Adrenal gland (tissue), 9 donors: ENCODE measurements at regions not wholly inside any gene's neighbourhood (a gene's known extent, or its start where the extent isn't known, plus 50 kb on each side); places are given as distances from the start of the nearest gene placed in this dataset.
A peak's percentile ranks its signal among the peaks of the same experiment; 100 is the strongest.

Experiments used
- DNase-seq, 7 donors: peaks; one replicate each; pipeline ENCODE4 v3.0.0-alpha.2; 2019 to 2020
- H3K27ac ChIP-seq, 5 donors: fragments of 200-600 bp; sonication (generic) in 4 of 5; 1 replicate in 3 of 5; 2 replicates in 2 of 5; pipeline versions ENCODE4 v1.5.1 to v1.8.0; 2016 to 2020; ENCODE audit warnings: mild to moderate bottlenecking in 1 of 5
- H3K27me3 ChIP-seq: fragments of 200-600 bp; 2 replicates; pipeline ENCODE4 v1.8.0; 2021
- H3K36me3 ChIP-seq, 2 donors: fragments of 200-600 bp; replicated peaks in 1 of 2; 1 replicate in 1 of 2; 2 replicates in 1 of 2; pipeline versions ENCODE4 v1.5.1 to v1.8.0; 2018 to 2022
- H3K4me1 ChIP-seq, 2 donors: fragments of 200-600 bp; replicated peaks in 1 of 2; 1 replicate in 1 of 2; 2 replicates in 1 of 2; pipeline versions ENCODE4 v1.5.1 to v1.8.0; 2018 to 2021
- H3K4me3 ChIP-seq, 4 donors: fragments of 200-600 bp; sonication (generic) in 3 of 4; one replicate each; pipeline ENCODE4 v1.5.1; 2016 to 2018
- H3K9me3 ChIP-seq, 3 donors: fragments of 200-600 bp; sonication (generic) in 1 of 3; replicated peaks in 1 of 3; 1 replicate in 2 of 3; 2 replicates in 1 of 3; pipeline versions ENCODE4 v1.5.1 to v1.8.0; 2016 to 2021
- CTCF ChIP-seq, 6 experiments: fragments of 450-650 bp in 4 of 6; fragments of 200-600 bp in 2 of 6; sonication (generic) in 1 of 6; IDR thresholded peaks; 1 replicate in 5 of 6; 2 replicates in 1 of 6; pipeline versions ENCODE4 v1.5.1 to v1.8.0; 2016 to 2021; ENCODE audit warnings: antibody characterized with exemption in 6 of 6, mild to moderate bottlenecking in 2 of 6, moderate library complexity in 1 of 6
- POLR2A ChIP-seq, 2 donors: fragments of 450-650 bp; IDR thresholded peaks; one replicate each; pipeline ENCODE4 v1.6.1; 2017; ENCODE audit warnings: antibody characterized with exemption in 2 of 2, mild to moderate bottlenecking in 2 of 2, moderate library complexity in 1 of 2
- WGBS, 4 donors: extraction: QIAGEN DNeasy Blood & Tissue Kit in 2 of 4; methylation state at CpG; one replicate each; pipeline versions ENCODE4 v1.1.5 to v1.1.7; 2013 to 2017; 5-methylcytosine and 5-hydroxymethylcytosine counted together
- intact Hi-C, 2 donors: fragments of 100-400 bp; cut with DNase I; formaldehyde crosslinking; loops; one replicate each; pipeline versions ENCODE4 v1.14.1 to v1.15.0; 2022 to 2023
- donor health status: healthy with polysubstance abuse.
- donor health status: Bipolar disorder and iron deficiency.
- donor health status: DM: yes; HTN: yes; CAD: no.
- donor health status: DM: no; HTN: no; CAD: no.
- donor health status: DM: no; HTN: no; CAD: no.

- Histone ChIP-seq H3K27me3 (no peaks in the 10 kb centered on the region), H3K36me3 (no peaks in the 10 kb centered on the region), H3K27ac (no peak overlapping the region), H3K9me3 (no peaks in the 10 kb centered on the region), H3K4me3 (no peak overlapping the region), H3K4me1 (peaks cover 0 to 16% of the 10 kb centered on the region in 2 donors)
- intact Hi-C loops: loop anchor here (5.0 to 10.0 kb wide), 2 partner anchors 105 to 112 kb away; no protein-coding TSS in a partner anchor
- TF ChIP-seq CTCF (IDR thresholded peaks at IDR 0.05): no peak
- TF ChIP-seq POLR2A (IDR thresholded peaks at IDR 0.05): no peak
- peak in 2 of 7 donors; percentile 20 to 53 for DNase-seq
- 63 to 70% (median 67%) methylated on average over 10 to 11 of the region's 11 CpGs for WGBS, 4 donors
Measured at GRCh38 chr2:15749460-15750432, 158.1 kb downstream of the DDX1 start.

GRCh38 chr2:15750433-15750814, 158.8 kb downstream of the DDX1 start:
- H3K27ac ChIP-seq: no peak overlapping the region
- H3K4me3 ChIP-seq: no peak overlapping the region
- intact Hi-C loops: no loop called here
- H3K36me3 ChIP-seq: no peaks in the 10 kb centered on the region
- no peaks in the 10 kb centered on the region for H3K27me3 ChIP-seq
- H3K4me1 ChIP-seq: peaks cover 0 to 15% of the 10 kb centered on the region in 2 donors
- TF ChIP-seq CTCF (IDR thresholded peaks at IDR 0.05) (no peak), POLR2A (IDR thresholded peaks at IDR 0.05) (no peak)
- no peak for DNase-seq
- H3K9me3 ChIP-seq: no peaks in the 10 kb centered on the region
- WGBS, 4 donors: 60 to 81% (median 77%) methylated on average over 3 of the region's 3 CpGs

GRCh38 chr2:15750822-15751329, 159.2 kb downstream of the DDX1 start:
- peak in 1 of 7 donors; percentile 43 for DNase-seq
- Histone ChIP-seq H3K4me1 (peaks cover 0 to 10% of the 10 kb centered on the region in 2 donors), H3K27ac (no peak overlapping the region), H3K4me3 (no peak overlapping the region), H3K9me3 (no peaks in the 10 kb centered on the region), H3K27me3 (no peaks in the 10 kb centered on the region), H3K36me3 (no peaks in the 10 kb centered on the region)
- WGBS, 4 donors: 79 to 93% (median 88%) methylated on average over 1 to 3 of the region's 3 CpGs
- TF ChIP-seq POLR2A (IDR thresholded peaks at IDR 0.05) (no peak), CTCF (IDR thresholded peaks at IDR 0.05) (no peak)
- intact Hi-C loops: no loop called here

GRCh38 chr2:15751477-15751876, 159.8 kb downstream of the DDX1 start:
- 83 to 91% (median 86%) methylated on average over 2 of the region's 2 CpGs for WGBS, 4 donors
- H3K9me3 ChIP-seq: no peaks in the 10 kb centered on the region

More at GRCh38 chr2:15751477-15751876, 159.8 kb downstream of the DDX1 start:
- Histone ChIP-seq H3K27ac (no peak overlapping the region), H3K27me3 (no peaks in the 10 kb centered on the region), H3K4me3 (no peak overlapping the region), H3K4me1 (peaks cover 0 to 10% of the 10 kb centered on the region in 2 donors), H3K36me3 (no peaks in the 10 kb centered on the region)
- TF ChIP-seq CTCF (IDR thresholded peaks at IDR 0.05) (no peak), POLR2A (IDR thresholded peaks at IDR 0.05) (no peak)
- peak in 1 of 7 donors; percentile 14 for DNase-seq
- intact Hi-C loops: no loop called here
